ENCODE measurements at regions not wholly inside any gene's neighbourhood (a gene's known extent, or its start where the extent isn't known, plus 50 kb on each side); places are given as distances from the start of the nearest gene placed in this dataset.
"Not testable (repeated sequence)": the region's sequence is repeated elsewhere in the genome, so short reads cannot be mapped to it uniquely, and the experiment has no call there.

DNA sequence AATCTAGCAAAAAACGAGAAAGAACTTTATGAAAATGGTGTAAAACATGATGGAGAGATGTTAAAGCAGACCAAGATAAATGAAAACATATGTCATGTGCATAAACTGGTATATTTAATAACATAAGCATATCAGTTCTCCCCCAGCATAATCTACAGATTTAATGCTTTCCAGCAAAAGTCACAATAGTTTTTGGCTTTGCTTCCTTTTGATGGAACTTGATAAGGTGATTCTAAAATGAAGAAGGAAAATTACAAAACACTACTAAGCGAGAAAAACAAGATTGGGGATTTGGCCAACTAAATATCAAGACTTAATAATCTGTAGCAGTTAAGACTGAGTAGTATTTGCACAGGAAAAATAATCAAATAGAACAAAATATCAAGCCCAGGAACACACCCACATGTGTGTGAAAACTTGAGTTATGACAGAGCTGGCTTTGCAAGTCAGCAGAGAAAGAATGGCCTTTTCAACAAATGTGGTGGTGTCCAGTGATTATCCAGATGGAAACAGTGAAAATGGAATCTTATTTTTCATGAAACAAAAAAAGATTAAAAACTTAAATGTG is 83.7 kb upstream of the L3MBTL4 start:
- Mint-ChIP-seq H3K27ac (no peak overlapping the region), H3K27me3 (no peaks in the 10 kb centered on the region), H3K4me3 (no peak overlapping the region), H3K4me1 (no peaks in the 10 kb centered on the region), H3K9me3 (no peaks in the 10 kb centered on the region), H3K36me3 (no peaks in the 10 kb centered on the region)
- CTCF ChIA-PET, result no interaction called here
- no peak for DNase-seq

DNA sequence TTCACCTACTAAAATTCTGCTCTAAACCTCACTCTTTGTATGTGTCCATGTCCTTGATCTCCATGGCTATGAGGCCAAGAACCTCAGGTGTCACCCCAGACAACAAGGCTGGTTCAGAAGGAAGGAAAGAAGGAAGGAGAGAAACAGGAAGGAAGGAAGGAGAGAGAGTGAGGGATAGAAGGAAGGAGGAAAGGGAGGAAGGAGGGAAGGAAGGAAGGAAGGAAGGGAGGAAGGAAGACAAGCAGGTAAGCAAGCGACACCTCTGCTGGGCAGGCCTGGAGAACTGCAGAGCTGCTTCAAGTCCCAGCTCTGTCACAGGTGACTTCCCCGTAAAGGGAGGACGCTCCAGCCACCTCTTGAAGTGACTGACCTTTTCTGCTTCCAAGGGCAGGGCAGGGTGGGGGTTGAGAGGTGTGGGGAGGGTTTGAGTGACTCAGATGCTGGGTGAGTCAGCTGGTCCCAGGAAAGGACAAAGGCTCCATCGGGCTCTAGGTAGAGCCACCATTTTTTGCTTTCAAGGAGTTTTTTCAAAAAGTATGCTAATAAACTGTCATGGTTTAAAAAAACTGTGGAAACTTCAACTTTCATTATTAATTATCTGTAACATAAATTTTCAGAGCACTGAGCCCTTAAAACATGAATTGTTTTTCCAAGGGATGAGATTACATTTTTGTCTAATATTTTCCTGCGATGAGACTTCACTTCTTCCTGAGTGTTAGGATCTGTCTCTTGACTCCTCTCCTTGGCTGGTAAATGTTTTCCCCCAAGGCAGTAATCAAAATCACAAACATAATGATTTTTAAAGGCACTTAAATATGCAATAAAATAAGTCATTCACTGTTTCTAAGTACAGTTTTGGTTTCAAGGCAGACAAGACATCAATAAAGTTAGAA is 90.1 kb upstream of the L3MBTL4 start:
- H3K4me3 Mint-ChIP-seq, result no peak overlapping the region
- no peak for DNase-seq
- H3K27ac Mint-ChIP-seq, result no peak overlapping the region
- CTCF ChIA-PET, result no interaction called here
- H3K4me1 Mint-ChIP-seq, result no peaks in the 10 kb centered on the region
- H3K9me3 Mint-ChIP-seq, result no peaks in the 10 kb centered on the region
- H3K27me3 Mint-ChIP-seq, result no peaks in the 10 kb centered on the region
- H3K36me3 Mint-ChIP-seq, result no peaks in the 10 kb centered on the region

GRCh38 chr18:6505498-6505875 is 90.8 kb upstream of the L3MBTL4 start:
- no peaks in the 10 kb centered on the region for H3K36me3 Mint-ChIP-seq
- H3K4me1 Mint-ChIP-seq, result no peaks in the 10 kb centered on the region
- H3K27me3 Mint-ChIP-seq, result no peaks in the 10 kb centered on the region
- CTCF ChIA-PET, result no interaction called here
- no peak for DNase-seq
- no peak overlapping the region for H3K4me3 Mint-ChIP-seq
- no peak overlapping the region for H3K27ac Mint-ChIP-seq
- no peaks in the 10 kb centered on the region for H3K9me3 Mint-ChIP-seq

GRCh38 chr18:6509417-6509816 is 94.7 kb upstream of the L3MBTL4 start:
- no peak for DNase-seq
- Mint-ChIP-seq H3K27me3 (no peaks in the 10 kb centered on the region), H3K4me1 (no peaks in the 10 kb centered on the region), H3K27ac (no peak overlapping the region), H3K36me3 (no peaks in the 10 kb centered on the region), H3K9me3 (peaks cover 2% of the 10 kb centered on the region), H3K4me3 (no peak overlapping the region)
- CTCF ChIA-PET, result no interaction called here

- no peaks in the 10 kb centered on the region for H3K4me1 Mint-ChIP-seq
- H3K36me3 Mint-ChIP-seq, result no peaks in the 10 kb centered on the region
- H3K9me3 Mint-ChIP-seq, result peaks cover 2% of the 10 kb centered on the region
- DNase-seq, result no peak
- no peak overlapping the region for H3K4me3 Mint-ChIP-seq
- CTCF ChIA-PET, result no interaction called here
- H3K27me3 Mint-ChIP-seq, result no peaks in the 10 kb centered on the region
- H3K27ac Mint-ChIP-seq, result no peak overlapping the region
These were observed 95.1 kb upstream of the L3MBTL4 start for GRCh38 chr18:6509832-6510231.

- Mint-ChIP-seq H3K27me3 (no peaks in the 10 kb centered on the region), H3K27ac (no peak overlapping the region), H3K4me1 (no peaks in the 10 kb centered on the region), H3K4me3 (no peak overlapping the region), H3K36me3 (no peaks in the 10 kb centered on the region), H3K9me3 (peaks cover 11% of the 10 kb centered on the region)
- DNase-seq, result no peak
- CTCF ChIA-PET, result no interaction called here
These were observed 106.2 kb upstream of the L3MBTL4 start for GRCh38 chr18:6520901-6521300.

DNA sequence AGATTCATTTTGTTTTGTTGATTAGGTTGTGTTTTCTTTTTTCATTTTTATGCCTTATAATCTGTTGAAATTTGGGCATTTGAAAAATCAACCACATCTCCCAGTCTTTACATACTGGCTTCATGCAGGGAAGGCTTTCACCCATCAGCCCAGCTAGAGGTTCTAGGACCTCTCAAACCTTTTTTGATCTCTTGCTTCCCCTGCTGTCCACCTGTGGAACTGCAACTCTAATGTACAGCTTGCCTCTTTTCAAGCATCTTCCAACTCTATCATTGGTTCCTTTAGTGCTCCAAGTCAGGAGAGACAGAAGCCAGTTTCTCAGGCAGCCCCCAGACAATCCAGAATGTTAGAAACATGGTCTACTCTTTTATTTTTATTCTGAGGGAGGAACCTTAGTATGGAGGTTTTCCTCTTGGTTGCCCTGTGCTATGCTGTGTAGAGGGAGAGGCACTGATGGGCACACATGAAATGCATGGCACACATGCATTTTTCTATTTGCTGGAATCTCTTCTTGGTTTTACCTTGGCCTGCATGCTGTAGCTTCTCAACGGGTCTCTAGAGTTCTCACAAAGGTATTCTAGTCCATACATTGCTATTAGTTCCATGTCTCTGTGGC is 107.2 kb upstream of the L3MBTL4 start:
- no peaks in the 10 kb centered on the region for H3K27me3 Mint-ChIP-seq
- H3K4me1 Mint-ChIP-seq, result no peaks in the 10 kb centered on the region
- peak; percentile 40 for DNase-seq

DNA sequence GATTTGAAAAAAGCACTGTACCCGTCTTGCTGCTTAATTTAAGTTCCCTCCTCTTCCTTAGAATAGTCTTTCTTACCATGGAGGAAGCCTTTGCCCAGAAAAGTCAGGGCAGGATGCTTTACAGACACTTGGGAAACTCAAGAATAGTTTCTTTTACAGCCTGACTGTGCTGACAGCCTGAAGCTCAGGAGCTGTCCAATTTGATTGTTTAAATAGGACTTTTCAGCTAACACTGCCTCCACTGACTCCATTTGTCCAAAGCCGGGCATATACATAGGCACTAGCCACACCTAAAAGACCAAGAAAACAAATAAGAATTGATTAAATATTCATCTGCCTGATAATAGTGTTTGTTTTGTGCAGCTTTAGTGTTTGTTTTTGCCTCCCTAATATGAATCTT is 110.9 kb upstream of the L3MBTL4 start:
- Mint-ChIP-seq H3K4me1 (no peaks in the 10 kb centered on the region), H3K27ac (no peak overlapping the region), H3K36me3 (no peaks in the 10 kb centered on the region), H3K27me3 (no peaks in the 10 kb centered on the region), H3K9me3 (peaks cover 11% of the 10 kb centered on the region), H3K4me3 (no peak overlapping the region)
- DNase-seq, result no peak
- CTCF ChIA-PET, result no interaction called here

More for the DNA sequence above, 107.2 kb upstream of the L3MBTL4 start:
- H3K9me3 Mint-ChIP-seq, result peaks cover 11% of the 10 kb centered on the region
- H3K27ac Mint-ChIP-seq, result no peak overlapping the region
- no peak overlapping the region for H3K4me3 Mint-ChIP-seq
- H3K36me3 Mint-ChIP-seq, result no peaks in the 10 kb centered on the region
- CTCF ChIA-PET, result interaction anchor here (0.8 to 2.1 kb wide), 4 partner anchors 364 to 655 kb away, joined by 3 to 9 read pairs (median 6); no protein-coding TSS in a partner anchor

DNA sequence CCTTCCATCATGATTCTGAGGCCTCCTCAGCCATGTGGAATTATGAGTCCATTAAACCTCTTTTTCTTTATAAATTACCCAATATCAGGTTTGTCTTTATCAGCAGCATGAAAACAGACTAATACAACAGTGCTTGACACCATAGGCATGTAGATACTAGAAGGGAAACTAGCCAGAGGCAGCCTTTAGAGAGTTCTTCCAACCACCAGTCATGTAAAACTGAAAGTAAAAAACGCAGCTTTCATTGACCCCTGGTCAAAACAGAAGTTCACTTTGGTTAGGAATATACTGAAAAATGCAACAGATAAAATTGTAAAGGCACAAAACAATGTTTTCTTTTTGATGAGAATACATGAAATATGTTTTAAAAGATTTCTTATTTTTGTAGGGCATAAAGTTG is 122.8 kb upstream of the L3MBTL4 start:
- H3K9me3 Mint-ChIP-seq, result no peaks in the 10 kb centered on the region
- no peak for DNase-seq
- no peaks in the 10 kb centered on the region for H3K4me1 Mint-ChIP-seq
- no peaks in the 10 kb centered on the region for H3K36me3 Mint-ChIP-seq
- no peak overlapping the region for H3K4me3 Mint-ChIP-seq
- no peaks in the 10 kb centered on the region for H3K27me3 Mint-ChIP-seq
- CTCF ChIA-PET, result interaction anchor here (2.7 kb wide), 1 partner anchor 349 kb away, joined by 9 read pairs; no protein-coding TSS in a partner anchor
- H3K27ac Mint-ChIP-seq, result no peak overlapping the region

GRCh38 chr18:6541131-6541679 is 126.5 kb upstream of the L3MBTL4 start:
- H3K36me3 Mint-ChIP-seq, H3K9me3 Mint-ChIP-seq, CTCF ChIA-PET, H3K27me3 Mint-ChIP-seq, H3K4me3 Mint-ChIP-seq, H3K27ac Mint-ChIP-seq, H3K4me1 Mint-ChIP-seq, DNase-seq: not testable (repeated sequence)

- H3K4me1 Mint-ChIP-seq, result no peaks in the 10 kb centered on the region
- H3K27ac Mint-ChIP-seq, result no peak overlapping the region
- DNase-seq, result no peak
- CTCF ChIA-PET, result no interaction called here
- H3K27me3 Mint-ChIP-seq, result no peaks in the 10 kb centered on the region
- no peaks in the 10 kb centered on the region for H3K9me3 Mint-ChIP-seq
- no peak overlapping the region for H3K4me3 Mint-ChIP-seq
- no peaks in the 10 kb centered on the region for H3K36me3 Mint-ChIP-seq
These were observed 127.6 kb upstream of the L3MBTL4 start for GRCh38 chr18:6542296-6542695.

- no peaks in the 10 kb centered on the region for H3K36me3 Mint-ChIP-seq
- no peaks in the 10 kb centered on the region for H3K4me1 Mint-ChIP-seq
- CTCF ChIA-PET, result interaction anchor here (1.5 kb wide), 1 partner anchor 342 kb away, joined by 9 read pairs; no protein-coding TSS in a partner anchor
- no peak overlapping the region for H3K4me3 Mint-ChIP-seq
- no peak overlapping the region for H3K27ac Mint-ChIP-seq
- no peaks in the 10 kb centered on the region for H3K9me3 Mint-ChIP-seq
- no peaks in the 10 kb centered on the region for H3K27me3 Mint-ChIP-seq
- DNase-seq, result no peak
These were observed 128.7 kb upstream of the L3MBTL4 start for GRCh38 chr18:6543330-6543908.

DNA sequence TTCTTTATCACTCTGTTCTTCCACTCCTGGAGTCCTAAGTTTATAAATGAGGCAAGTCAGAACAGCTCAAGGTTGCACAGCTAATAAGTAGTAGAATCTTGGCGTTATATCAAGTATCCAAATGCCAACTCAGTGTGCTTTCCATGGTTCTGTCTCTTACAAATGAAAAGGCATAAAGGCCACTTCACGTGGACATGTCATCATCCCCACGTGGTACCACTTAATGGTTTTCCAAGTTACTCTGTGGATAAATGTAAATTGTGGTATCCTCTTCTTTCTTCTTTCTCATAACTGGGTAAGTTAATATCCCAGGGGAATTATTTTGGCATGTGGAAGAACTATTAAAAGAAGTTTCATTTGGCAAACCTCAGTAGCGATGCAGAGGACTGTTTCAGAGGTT is 131.5 kb upstream of the L3MBTL4 start:
- no peaks in the 10 kb centered on the region for H3K9me3 Mint-ChIP-seq
- CTCF ChIA-PET, result no interaction called here

DNA sequence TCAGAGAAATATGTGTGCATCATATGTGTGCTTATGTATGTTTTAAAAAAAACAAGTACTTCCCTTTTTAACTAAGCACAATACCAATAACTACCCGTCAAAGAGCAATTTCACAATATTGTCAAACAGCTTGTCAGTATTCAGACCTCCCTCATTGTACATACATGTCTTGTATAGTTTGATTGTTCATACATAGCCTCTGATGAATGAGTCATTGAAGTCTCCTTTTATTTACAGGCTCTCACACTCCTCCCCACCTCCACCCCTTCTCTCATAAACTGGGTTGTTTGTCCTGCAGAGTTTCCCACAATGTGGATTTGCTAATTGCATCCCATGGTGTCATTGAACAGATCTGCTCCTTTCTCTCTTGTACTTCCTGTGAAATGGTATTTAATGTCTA is 132.8 kb upstream of the L3MBTL4 start:
- no peaks in the 10 kb centered on the region for H3K4me1 Mint-ChIP-seq
- no peak for DNase-seq
- CTCF ChIA-PET, result no interaction called here

More for the DNA sequence above, 131.5 kb upstream of the L3MBTL4 start:
- DNase-seq, result no peak
- no peak overlapping the region for H3K27ac Mint-ChIP-seq
- H3K4me3 Mint-ChIP-seq, result no peak overlapping the region
- H3K27me3 Mint-ChIP-seq, result no peaks in the 10 kb centered on the region
- no peaks in the 10 kb centered on the region for H3K36me3 Mint-ChIP-seq
- H3K4me1 Mint-ChIP-seq, result no peaks in the 10 kb centered on the region

More for the DNA sequence above, 132.8 kb upstream of the L3MBTL4 start:
- no peaks in the 10 kb centered on the region for H3K27me3 Mint-ChIP-seq
- no peak overlapping the region for H3K27ac Mint-ChIP-seq
- no peak overlapping the region for H3K4me3 Mint-ChIP-seq
- no peaks in the 10 kb centered on the region for H3K36me3 Mint-ChIP-seq
- H3K9me3 Mint-ChIP-seq, result no peaks in the 10 kb centered on the region

Data from activated naive CD4-positive, alpha-beta T cell treated with anti-CD3 and anti-CD28 coated beads, Interleukin-2, amount 10 ng/mL, durations not matched to agents 7 days and 5 days (primary cell).